ENCODE measurements at regions not wholly inside any gene's neighbourhood (a gene's known extent, or its start where the extent isn't known, plus 50 kb on each side); places are given as distances from the start of the nearest gene placed in this dataset.
"Not testable (repeated sequence)": the region's sequence is repeated elsewhere in the genome, so short reads cannot be mapped to it uniquely, and the experiment has no call there.

DNA sequence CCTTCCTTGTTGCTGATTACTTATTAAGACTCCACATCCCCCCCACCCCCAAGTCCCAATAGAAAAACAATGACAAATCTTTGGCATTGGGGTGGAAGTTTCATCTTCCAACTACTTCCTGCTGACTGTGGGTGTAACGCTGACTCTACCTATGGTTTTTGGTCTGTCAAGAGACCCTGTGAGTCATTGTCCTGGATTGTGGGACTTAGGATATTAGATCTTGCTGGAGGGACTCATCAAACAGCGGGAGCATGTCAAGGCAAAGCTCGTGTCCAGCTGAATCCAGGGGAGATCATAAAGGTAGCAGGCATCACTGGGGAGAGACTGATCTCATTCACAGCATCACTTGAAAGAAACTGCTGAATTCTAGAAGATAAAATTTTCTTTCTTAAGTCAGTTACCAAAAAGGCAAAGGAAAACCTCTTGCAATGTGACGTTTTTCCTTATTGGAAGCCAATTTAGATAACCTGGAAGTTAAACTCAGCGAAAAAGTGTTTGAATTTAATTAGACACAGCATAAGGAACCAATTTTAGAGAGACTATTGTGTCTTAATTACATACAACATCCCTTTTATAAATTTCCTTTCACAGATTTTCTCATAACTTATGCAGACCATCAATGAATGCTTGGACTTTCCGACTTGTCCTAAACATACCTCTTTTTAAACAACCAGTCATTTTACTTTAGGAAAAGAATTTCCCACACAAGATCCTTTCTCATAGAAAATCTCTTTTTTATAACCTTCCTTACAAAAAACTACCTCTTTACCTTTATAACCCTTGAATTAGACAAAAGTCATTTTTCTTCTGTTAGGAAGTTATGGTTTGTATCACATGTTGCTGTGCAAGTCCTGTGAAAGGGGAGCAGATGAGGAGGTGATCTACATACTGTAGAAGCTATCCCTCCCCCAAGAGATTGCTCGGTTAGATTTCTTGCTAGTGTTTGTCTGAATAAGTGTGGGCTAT lies 94.6 kb upstream of the SCAF11 start:
- no peak for DNase-seq

DNA sequence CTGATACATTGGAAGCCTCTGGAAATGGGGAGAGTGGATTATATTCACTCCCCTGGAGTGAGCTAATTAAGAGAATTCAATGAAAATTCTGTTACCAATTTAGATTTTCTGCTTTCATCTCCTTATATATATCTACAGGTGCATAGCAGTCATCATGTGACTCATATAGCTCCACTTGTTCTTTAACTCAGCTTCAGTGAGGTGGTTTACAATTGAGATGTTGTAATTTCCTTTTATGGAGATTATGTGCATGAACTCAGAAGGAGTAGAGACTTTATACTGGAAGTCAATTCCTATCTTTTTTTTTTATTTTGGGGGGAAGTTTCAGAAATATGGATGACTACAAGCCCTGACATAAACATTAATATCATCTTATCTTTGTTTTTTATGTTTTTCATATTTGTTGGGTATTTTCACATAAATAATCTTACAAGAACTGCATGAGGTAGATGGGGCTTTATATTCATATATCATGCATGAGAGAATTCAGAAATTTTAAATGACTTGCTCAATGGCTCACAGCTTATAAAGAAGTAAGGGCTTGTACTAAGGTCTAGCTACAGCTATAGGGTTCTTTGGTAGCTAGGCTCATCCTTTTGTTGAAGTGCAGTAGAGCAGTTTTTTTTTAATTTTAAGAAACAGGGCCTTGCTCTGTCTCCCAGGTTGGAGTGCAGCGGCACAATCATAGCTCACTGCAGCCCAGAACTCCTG lies 92.3 kb upstream of the SCAF11 start:
- DNase-seq = no peak

DNA sequence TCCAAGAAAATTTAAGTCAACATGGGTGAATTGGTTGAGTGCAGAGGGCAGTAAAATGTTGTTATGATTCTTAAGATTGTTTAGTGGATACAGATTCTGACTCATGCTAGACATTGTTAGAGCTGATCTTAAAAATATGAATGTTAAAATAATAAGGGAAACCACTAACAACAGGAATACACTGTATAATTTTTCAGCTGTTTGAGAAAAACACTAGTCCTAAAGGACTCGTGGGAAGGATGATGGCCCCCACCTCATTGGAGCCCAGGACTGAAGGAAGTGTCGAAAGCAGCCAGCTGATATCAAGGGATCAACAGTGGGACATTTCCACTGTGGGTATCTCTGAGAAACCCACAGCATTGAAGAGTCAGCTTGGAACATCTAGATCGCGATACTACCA lies 82.9 kb upstream of the SCAF11 start:
- DNase-seq = no peak

DNA sequence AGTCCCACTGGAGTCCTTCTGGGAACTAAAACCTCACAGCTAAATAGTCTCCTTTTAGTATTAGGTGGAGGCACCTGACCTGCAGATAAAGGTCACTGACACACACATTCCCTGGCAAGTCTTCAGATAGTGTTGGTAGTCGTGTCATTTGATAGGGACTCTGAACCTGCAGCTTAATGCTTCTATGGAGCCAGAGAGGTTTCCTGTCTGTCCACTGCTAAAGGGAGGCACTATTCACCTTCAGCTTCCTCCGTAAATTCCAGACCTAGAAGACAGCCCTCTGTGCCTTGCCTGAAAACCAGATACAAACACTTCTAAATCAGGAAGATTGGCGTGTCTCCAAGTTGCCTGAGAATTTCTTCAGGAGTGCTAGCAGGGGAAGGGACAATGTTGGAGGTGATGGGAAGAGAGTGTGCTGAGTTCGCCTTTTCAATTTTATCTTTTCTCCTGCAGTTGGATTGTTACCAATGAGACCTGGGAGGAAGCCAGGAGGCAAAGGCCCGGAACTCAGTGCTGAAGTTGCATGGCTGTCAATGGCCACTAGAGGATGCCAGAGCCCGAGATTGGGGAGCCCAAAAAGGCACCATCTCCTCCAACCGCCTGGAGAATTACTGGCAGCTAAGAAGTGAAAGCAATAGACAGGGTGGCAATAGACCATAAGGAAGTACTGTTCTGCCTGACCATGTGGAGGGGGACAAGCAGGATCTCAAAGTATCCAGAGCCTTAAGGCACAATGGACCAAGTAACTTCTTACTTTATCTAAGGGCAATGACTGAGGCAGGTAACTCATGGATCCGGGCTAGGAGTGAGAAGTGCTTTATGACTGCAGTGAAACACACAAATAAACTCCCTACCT lies 81.6 kb upstream of the SCAF11 start:
- DNase-seq = peak; percentile 58 to 59

DNA sequence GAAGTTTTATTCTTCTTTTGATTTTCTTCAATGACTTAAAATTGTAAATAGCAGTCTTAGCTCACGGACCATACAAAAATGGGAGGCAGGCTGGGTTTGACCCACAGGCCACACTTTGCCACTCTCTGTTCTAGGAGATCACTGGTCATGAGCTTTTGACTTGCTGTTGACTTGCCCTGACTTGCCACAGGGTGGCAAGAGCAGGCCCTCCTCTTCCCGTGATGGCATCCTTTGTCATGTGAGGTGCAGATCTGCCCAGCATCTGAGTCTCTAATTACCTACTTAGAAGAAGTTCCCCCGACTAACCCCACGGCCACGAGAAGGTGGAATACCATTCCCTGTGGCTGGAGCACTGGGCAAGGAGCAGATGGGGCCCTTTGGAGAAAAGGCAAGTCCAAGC lies 81.0 kb upstream of the SCAF11 start:
- no peak for DNase-seq

DNA sequence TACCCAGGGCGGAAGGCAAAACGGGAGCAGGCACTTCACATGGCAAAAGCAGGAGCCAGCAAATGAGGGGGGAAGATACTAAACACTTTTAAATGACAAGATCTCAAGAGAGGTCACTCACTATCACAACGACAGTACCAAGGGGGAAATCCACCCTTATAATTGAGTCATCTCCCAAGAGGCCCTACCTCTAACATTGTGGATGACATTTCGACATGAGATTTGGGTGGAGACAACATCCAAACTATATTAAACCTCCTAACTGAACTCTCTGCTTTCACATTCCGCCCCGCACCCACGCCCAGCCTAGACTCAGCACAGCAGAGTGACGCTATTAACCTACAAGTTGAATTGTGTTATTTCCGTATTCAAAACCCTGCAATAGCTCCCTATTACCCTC lies 76.7 kb upstream of the SCAF11 start:
- no peak for DNase-seq

DNA sequence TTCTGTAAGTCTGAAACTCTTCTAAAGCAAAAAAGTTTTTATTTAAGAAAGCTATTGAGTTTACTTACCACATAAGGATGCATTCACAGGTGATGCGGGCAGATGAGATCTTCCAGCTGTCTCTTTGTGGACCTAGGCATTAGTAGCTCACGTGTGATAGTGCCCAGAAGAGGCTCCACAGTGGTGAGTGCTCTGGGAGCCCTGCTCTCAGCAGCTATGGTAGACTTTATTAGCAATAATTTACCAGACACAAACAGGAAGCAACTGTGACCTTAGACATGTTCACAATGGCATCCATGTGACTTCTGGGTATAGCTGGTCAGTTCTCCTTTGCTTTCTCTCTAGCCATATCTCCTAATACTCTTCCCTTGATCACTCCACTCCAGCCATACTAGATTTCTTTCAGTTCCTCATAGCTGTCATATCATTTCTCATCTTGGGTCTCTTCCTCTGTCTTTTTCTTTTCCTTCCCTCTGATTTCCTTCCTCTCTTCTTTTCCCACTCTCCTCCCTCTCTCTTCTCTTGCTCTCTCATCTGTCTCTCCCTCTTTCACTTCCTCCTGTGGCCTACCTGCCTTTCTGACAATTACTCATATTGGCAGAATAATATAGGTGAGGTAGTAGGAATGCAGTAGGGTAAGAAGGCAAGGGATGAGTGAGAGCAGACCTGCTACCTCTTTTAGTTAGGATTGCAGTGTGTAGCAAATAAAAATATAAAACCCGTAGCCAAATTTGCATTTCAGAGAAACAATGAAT lies 75.2 kb upstream of the SCAF11 start:
- no peak for DNase-seq

DNA sequence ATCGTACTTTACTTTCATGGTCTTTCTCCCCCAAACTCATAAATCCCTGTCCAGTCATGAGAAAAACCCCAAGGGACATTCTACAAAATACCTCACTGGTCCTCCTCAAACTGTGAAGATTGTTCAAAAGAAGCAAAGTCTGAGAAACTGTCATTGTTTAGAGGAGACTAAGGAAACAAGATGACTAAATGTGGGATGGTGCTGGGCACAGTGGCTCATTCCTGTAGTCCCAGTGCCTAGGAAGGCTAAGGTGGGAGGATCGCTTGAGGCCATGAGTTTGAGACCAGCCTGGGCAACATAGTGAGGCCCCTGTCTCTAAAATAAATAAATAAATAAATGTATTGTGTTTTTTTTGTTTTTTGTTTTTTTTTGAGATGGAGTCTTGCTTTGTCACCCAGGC lies 74.2 kb upstream of the SCAF11 start:
- no peak for DNase-seq

DNA sequence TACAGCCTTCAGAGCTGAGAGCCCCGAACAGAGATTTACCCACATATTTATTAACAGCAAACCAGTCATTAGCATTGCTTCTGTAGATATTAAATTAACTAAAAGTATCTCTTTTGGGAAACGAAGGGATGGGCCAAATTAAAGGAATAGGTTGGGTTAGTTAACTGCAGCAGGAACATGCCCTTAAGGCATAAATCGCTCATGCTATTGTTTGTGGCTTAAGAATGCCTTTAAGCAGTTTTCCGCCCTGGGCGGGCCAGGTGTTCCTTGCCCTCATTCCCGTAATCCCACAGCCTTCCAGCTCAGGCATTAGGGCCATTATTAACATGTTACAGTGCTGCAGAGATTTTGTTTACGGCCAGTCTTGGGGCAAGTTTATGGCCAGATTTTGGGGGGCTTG lies 68.3 kb upstream of the SCAF11 start:
- not testable (repeated sequence) for DNase-seq

DNA sequence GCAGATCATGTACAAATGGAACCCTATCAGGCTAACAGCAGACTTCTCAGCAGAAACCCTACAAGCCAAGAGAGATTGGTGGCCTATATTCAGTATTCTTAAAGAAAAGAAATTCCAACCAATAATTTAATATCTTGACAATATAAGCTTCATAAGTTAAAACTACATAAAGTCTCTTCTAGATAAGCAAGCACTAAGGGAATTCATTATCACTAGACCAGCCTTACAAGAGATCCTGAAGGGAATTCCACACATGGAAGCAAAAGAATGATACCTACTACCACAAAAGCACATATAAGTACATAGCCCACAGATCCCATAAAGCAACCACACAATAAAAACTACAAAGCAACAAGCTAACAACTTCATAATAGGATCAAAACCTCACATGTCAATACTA lies 60.4 kb upstream of the SCAF11 start:
- no peak for DNase-seq

DNA sequence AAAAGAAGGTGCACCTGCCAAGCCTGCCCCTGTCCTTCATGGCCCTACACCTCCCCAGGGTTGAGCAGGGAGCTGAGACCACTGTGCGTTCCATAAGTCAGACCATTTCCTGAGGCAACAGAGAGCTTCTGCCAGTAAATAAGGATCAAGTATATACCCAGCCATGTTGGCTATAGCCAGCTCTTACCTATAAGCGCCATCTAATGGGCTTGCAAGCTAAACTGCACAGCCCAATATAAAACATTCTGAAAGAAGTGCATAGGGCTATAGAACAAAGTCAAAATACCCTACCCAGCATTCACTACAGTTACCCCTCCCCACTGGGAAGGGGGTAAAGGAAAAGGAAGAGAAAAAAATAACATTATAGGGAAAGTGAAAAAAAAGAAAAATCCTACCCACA lies 59.3 kb upstream of the SCAF11 start:
- DNase-seq = no peak

DNA sequence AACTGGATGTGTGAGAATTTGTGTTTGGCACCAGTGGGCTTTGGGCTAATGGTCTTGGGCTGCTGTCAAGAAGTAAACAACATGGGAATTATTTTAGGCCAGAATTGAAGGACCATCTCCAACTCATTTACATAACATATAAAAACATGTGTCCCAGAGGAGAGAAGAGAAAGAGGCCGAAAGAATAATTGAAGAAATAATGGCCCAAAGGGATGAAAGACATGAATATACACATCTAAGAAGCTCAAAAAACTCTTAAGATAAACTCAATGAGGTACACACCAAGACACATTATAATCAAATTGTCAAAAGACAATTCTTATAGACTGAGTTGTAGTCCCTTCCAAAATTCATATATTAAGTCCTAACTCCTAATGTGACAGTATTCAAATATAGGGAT lies 56.1 kb upstream of the SCAF11 start:
- DNase-seq = no peak

DNA sequence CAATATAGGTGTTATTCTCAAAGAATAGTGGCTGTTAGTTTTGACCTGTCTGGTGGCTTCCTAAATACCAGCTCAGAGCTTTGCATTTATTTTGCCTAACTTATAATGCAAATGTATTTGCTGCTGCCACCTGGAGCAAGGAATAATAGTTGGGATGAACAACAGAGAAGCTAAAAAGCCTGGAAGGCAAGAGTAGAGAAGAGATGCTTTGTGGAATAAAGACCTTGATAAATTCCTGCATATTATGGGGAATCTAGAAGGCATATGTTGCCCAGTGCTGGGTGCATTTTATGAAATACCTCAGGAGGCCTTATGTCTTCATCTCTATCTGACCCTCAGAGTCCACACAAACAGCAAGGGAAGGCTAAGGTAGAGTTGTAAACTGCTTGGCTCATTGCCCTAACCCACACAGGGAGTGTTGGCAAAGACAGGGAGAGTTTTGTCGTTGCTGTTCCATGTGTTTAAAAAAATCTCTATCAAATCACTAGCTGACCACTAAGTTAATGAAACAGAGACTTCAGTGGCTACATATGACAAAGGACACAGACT lies 53.7 kb upstream of the SCAF11 start:
- DNase-seq = no peak

Data from NCI-H524 (cell line).